GM21515 (cell line): ENCODE measurements at regions not wholly inside any gene's neighbourhood (a gene's known extent, or its start where the extent isn't known, plus 50 kb on each side); places are given as distances from the start of the nearest gene placed in this dataset.

Experiments
- ATAC-seq: cut with Tn5 transposase; IDR thresholded peaks from one replicate; pipeline ENCODE4 v1.9.1; 2021; ENCODE audit not compliant: unreplicated experiment

GRCh38 chr3:41088882-41089281 is 110.4 kb upstream of the CTNNB1 start:
- ATAC-seq = no peak

GRCh38 chr3:41089566-41089965 is 109.7 kb upstream of the CTNNB1 start:
- no peak for ATAC-seq

GRCh38 chr3:41092844-41093243 is 106.5 kb upstream of the CTNNB1 start:
- ATAC-seq = no peak

- ATAC-seq = no peak
Measured at GRCh38 chr3:41093476-41093875, 105.8 kb upstream of the CTNNB1 start.

GRCh38 chr3:41094351-41094750 is 105.0 kb upstream of the CTNNB1 start:
- ATAC-seq = no peak

- ATAC-seq = no peak
Measured at GRCh38 chr3:41095702-41096101, 103.6 kb upstream of the CTNNB1 start.

- ATAC-seq = no peak
Measured at GRCh38 chr3:41097896-41098496, 101.3 kb upstream of the CTNNB1 start.

GRCh38 chr3:41101231-41101630 is 98.1 kb upstream of the CTNNB1 start:
- ATAC-seq = no peak

- ATAC-seq = no peak
Measured at GRCh38 chr3:41102053-41102556, 97.2 kb upstream of the CTNNB1 start.

GRCh38 chr3:41102750-41103149 is 96.6 kb upstream of the CTNNB1 start:
- no peak for ATAC-seq

- no peak for ATAC-seq
Measured at GRCh38 chr3:41103200-41103599, 96.1 kb upstream of the CTNNB1 start.

- ATAC-seq = no peak
Measured at GRCh38 chr3:41104147-41104546, 95.2 kb upstream of the CTNNB1 start.

- no peak for ATAC-seq
Measured at GRCh38 chr3:41106691-41107090, 92.6 kb upstream of the CTNNB1 start.

- no peak for ATAC-seq
Measured at GRCh38 chr3:41111011-41111410, 88.3 kb upstream of the CTNNB1 start.

- no peak for ATAC-seq
Measured at GRCh38 chr3:41112466-41112865, 86.8 kb upstream of the CTNNB1 start.

GRCh38 chr3:41115069-41115468 is 84.2 kb upstream of the CTNNB1 start:
- ATAC-seq = no peak

GRCh38 chr3:41116851-41117250 is 82.5 kb upstream of the CTNNB1 start:
- ATAC-seq = no peak

- ATAC-seq = peak; percentile 91
Measured at GRCh38 chr3:41117398-41117870, 81.9 kb upstream of the CTNNB1 start.

GRCh38 chr3:41118461-41119390 is 80.6 kb upstream of the CTNNB1 start:
- no peak for ATAC-seq

- ATAC-seq = no peak
Measured at GRCh38 chr3:41120460-41120859, 78.8 kb upstream of the CTNNB1 start.

- no peak for ATAC-seq
Measured at GRCh38 chr3:41125258-41125657, 74.0 kb upstream of the CTNNB1 start.

GRCh38 chr3:41126472-41126871 is 72.8 kb upstream of the CTNNB1 start:
- ATAC-seq = no peak
